OCI-LY1 (cell line): ENCODE measurements at regions not wholly inside any gene's neighbourhood (a gene's known extent, or its start where the extent isn't known, plus 50 kb on each side); places are given as distances from the start of the nearest gene placed in this dataset.

Experiments
- H2AFZ ChIP-seq: fragments of 200-600 bp; sonication (generic), shearing (Covaris generic); 2 replicates; pipeline ENCODE4 v1.6.0; 2014; ENCODE audit warnings: antibody characterized with exemption, mild to moderate bottlenecking, low read length
- H3F3A ChIP-seq: fragments of 200-600 bp; sonication (generic), shearing (Covaris generic); 2 replicates; pipeline ENCODE4 v1.6.0; 2014; ENCODE audit warnings: mild to moderate bottlenecking, antibody characterized with exemption, low read length, moderate library complexity; ENCODE audit not compliant: insufficient read depth
- H3K27ac ChIP-seq: fragments of 200-600 bp; sonication (generic); 2 replicates; pipeline ENCODE4 v1.5.1; 2014; ENCODE audit warnings: low read length, mixed run types, mild to moderate bottlenecking, low read depth; ENCODE audit not compliant: poor library complexity, severe bottlenecking
- H3K27me3 ChIP-seq: fragments of 200-600 bp; sonication (generic); 2 replicates; pipeline ENCODE4 v1.6.0; 2014; ENCODE audit warnings: antibody characterized with exemption, mild to moderate bottlenecking, low read length, moderate library complexity; ENCODE audit not compliant: insufficient read depth
- H3K36me3 ChIP-seq: fragments of 200-600 bp; sonication (generic); 2 replicates; pipeline ENCODE4 v1.6.1; 2014; ENCODE audit warnings: mild to moderate bottlenecking, antibody characterized with exemption, low read length, moderate library complexity, mixed read lengths; ENCODE audit not compliant: insufficient read depth
- H3K4me1 ChIP-seq: fragments of 200-600 bp; sonication (generic); 2 replicates; pipeline ENCODE4 v1.5.1; 2014; ENCODE audit warnings: mild to moderate bottlenecking, low read length, moderate library complexity; ENCODE audit not compliant: insufficient read depth, severe bottlenecking
- H3K4me2 ChIP-seq: fragments of 200-600 bp; sonication (generic), shearing (Covaris generic); 2 replicates; pipeline ENCODE4 v1.6.1; 2014; ENCODE audit warnings: low read length
- H3K4me3 ChIP-seq: fragments of 200-600 bp; sonication (generic); 2 replicates; pipeline ENCODE4 v1.5.1; 2014; ENCODE audit warnings: low read length, low read depth, mild to moderate bottlenecking, mixed read lengths; ENCODE audit not compliant: poor library complexity, severe bottlenecking
- H3K79me2 ChIP-seq: fragments of 200-600 bp; shearing (Covaris generic); 2 replicates; pipeline ENCODE4 v1.6.1; 2016; ENCODE audit warnings: mixed run types, low read length, mixed read lengths; ENCODE audit not compliant: insufficient read depth
- H3K9ac ChIP-seq: fragments of 200-600 bp; sonication (generic), shearing (Covaris generic); 2 replicates; pipeline ENCODE4 v1.6.1; 2014; ENCODE audit warnings: mild to moderate bottlenecking, low read length, mixed read lengths
- H3K9me2 ChIP-seq: fragments of 200-600 bp; sonication (generic), shearing (Covaris generic); 2 replicates; pipeline ENCODE4 v1.6.1; 2014; ENCODE audit warnings: low read depth, mild to moderate bottlenecking, low read length, mixed read lengths
- H3K9me3 ChIP-seq: fragments of 200-600 bp; shearing (Covaris generic); 2 replicates; pipeline ENCODE4 v1.6.1; 2014; ENCODE audit warnings: low read length, mixed read lengths
- H4K20me1 ChIP-seq: fragments of 200-600 bp; sonication (generic), shearing (Covaris generic); 2 replicates; pipeline ENCODE4 v1.6.0; 2016; ENCODE audit warnings: mild to moderate bottlenecking, low read length; ENCODE audit not compliant: insufficient read depth
- EZH2 ChIP-seq: fragments of 200-600 bp; sonication (generic), shearing (Covaris generic); IDR thresholded peaks from 2 replicates; pipeline ENCODE4 v1.8.0; 2017; ENCODE audit warnings: borderline replicate concordance, mixed run types, mild to moderate bottlenecking, antibody characterized with exemption, low read length, moderate library complexity, mixed read lengths
- TF ChIP-seq, protein P1 (sequence below): fragments of 200-600 bp; sonication (generic), shearing (Covaris generic); IDR thresholded peaks from 2 replicates; pipeline ENCODE4 v1.5.1; 2017; ENCODE audit warnings: mild to moderate bottlenecking, antibody characterized with exemption, low read length, moderate library complexity, mixed read lengths

DNA sequence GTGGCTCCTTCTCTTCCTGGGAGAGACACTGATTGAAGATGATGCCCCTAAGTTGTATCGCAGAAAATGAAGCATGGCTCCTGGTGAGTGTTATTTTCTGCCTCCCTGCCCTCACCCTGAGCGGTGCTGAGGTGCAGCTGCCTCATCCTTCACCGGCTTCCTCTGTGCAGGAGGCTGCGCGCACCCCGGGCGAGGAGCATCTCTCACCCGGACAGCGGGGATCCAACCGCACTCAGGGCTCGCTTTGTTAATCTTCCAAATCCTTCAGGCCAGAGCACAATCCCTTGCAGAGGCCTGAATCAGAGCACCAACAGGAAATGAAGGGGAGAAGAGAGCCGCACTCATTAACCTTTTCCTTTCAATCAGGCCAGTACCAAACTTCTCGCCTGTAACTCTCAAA lies 910.3 kb downstream of the CCSER2 start:
- H3K79me2 ChIP-seq = no peaks in the 10 kb centered on the region
- H3K27me3 ChIP-seq = no peaks in the 10 kb centered on the region
- H2AFZ ChIP-seq = no peak overlapping the region
- no peak overlapping the region for H3K27ac ChIP-seq
- H3K4me3 ChIP-seq = no peak overlapping the region
- no peak overlapping the region for H3K4me2 ChIP-seq
- no peaks in the 10 kb centered on the region for H3K9me3 ChIP-seq
- no peaks in the 10 kb centered on the region for H4K20me1 ChIP-seq
- no peak for TF ChIP-seq EZH2
- TF ChIP-seq, protein P1, sequence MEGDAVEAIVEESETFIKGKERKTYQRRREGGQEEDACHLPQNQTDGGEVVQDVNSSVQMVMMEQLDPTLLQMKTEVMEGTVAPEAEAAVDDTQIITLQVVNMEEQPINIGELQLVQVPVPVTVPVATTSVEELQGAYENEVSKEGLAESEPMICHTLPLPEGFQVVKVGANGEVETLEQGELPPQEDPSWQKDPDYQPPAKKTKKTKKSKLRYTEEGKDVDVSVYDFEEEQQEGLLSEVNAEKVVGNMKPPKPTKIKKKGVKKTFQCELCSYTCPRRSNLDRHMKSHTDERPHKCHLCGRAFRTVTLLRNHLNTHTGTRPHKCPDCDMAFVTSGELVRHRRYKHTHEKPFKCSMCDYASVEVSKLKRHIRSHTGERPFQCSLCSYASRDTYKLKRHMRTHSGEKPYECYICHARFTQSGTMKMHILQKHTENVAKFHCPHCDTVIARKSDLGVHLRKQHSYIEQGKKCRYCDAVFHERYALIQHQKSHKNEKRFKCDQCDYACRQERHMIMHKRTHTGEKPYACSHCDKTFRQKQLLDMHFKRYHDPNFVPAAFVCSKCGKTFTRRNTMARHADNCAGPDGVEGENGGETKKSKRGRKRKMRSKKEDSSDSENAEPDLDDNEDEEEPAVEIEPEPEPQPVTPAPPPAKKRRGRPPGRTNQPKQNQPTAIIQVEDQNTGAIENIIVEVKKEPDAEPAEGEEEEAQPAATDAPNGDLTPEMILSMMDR = no peak
- no peaks in the 10 kb centered on the region for H3F3A ChIP-seq
- no peaks in the 10 kb centered on the region for H3K36me3 ChIP-seq
- H3K9ac ChIP-seq = no peak overlapping the region
- H3K4me1 ChIP-seq = no peaks in the 10 kb centered on the region
- no peaks in the 10 kb centered on the region for H3K9me2 ChIP-seq

DNA sequence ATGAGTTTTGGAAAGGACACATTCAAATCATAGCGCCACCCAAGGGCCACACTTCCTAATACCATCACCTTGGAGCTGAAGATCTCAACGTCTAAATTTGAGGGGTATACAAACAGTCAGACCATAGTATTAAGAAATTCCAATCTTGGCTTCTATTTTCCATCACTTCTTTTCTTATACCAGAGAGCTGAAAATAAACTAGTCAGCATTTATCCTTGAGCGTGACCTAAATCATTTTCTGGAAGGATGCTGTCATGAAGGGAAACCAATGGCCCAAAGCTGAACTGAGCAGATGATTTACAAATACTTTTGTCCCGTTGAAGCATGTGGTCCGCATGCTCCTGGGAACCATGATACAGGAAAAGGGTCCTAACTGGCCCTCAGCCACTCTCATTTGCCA lies 921.9 kb downstream of the CCSER2 start:
- no peak overlapping the region for H3K27ac ChIP-seq
- H3K36me3 ChIP-seq = no peaks in the 10 kb centered on the region
- H3K4me2 ChIP-seq = no peak overlapping the region
- H3K4me1 ChIP-seq = no peaks in the 10 kb centered on the region
- no peak overlapping the region for H3K9ac ChIP-seq
- no peak overlapping the region for H3K4me3 ChIP-seq
- H3F3A ChIP-seq = no peaks in the 10 kb centered on the region
- no peaks in the 10 kb centered on the region for H3K79me2 ChIP-seq
- H3K9me2 ChIP-seq = no peaks in the 10 kb centered on the region
- H2AFZ ChIP-seq = no peak overlapping the region
- no peaks in the 10 kb centered on the region for H4K20me1 ChIP-seq
- no peaks in the 10 kb centered on the region for H3K9me3 ChIP-seq
- TF ChIP-seq EZH2 = no peak
- TF ChIP-seq, protein P1 = no peak
- H3K27me3 ChIP-seq = no peaks in the 10 kb centered on the region

DNA sequence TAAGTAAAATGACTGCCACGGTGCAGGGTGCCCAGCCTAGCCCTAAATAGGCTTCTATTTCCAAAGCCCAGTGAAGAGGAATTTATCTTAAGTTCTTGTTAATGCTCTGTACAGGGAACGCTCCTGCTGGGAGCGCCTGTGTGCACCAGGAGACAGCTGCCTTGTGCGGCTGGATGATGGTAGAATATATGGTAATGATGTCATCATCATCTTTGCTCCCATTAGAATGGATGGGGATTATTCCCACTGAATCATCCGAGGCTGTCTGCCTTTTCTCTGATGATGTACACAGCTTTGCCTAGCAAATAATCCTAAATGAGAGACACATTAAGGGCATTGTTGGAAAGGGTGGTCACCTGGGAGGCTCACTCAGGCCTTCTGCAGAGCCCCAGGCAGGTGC lies 928.1 kb downstream of the CCSER2 start:
- no peak overlapping the region for H3K4me3 ChIP-seq
- no peak overlapping the region for H2AFZ ChIP-seq
- no peaks in the 10 kb centered on the region for H3F3A ChIP-seq
- no peaks in the 10 kb centered on the region for H3K4me1 ChIP-seq
- no peak overlapping the region for H3K4me2 ChIP-seq
- H3K9me2 ChIP-seq = no peaks in the 10 kb centered on the region
- no peaks in the 10 kb centered on the region for H3K79me2 ChIP-seq
- H3K9ac ChIP-seq = no peak overlapping the region
- TF ChIP-seq, protein P1 = no peak
- no peak for TF ChIP-seq EZH2
- H3K36me3 ChIP-seq = no peaks in the 10 kb centered on the region
- H3K9me3 ChIP-seq = no peaks in the 10 kb centered on the region
- H3K27me3 ChIP-seq = no peaks in the 10 kb centered on the region
- H3K27ac ChIP-seq = no peak overlapping the region
- no peaks in the 10 kb centered on the region for H4K20me1 ChIP-seq
